ENCODE measurements at regions not wholly inside any gene's neighbourhood (a gene's known extent, or its start where the extent isn't known, plus 50 kb on each side); places are given as distances from the start of the nearest gene placed in this dataset.

DNA sequence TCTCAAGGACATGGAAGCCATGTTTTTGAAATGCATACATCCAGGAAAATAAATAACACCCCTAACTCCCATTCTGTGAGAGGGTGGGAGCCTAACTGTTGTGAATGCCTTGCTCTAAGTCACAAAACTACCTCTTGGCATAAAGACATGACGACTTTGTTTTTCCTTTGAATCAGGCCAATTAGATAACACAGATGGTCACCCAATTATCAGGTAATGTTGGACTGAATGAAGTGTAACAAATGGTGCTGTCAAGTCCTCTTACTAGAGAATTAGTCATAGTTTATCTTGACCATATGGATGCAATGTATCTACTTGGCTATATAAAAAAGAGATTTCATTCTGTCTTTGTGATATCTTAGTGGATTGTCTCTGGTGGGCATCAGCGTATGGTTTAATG lies 553.6 kb upstream of the ATXN8OS start:
- Mint-ChIP-seq H3K27ac (no peak overlapping the region), H3K9me3 (ENCODE audit: low read depth) (no peaks in the 10 kb centered on the region), H3K27me3 (no peaks in the 10 kb centered on the region), H3K36me3 (no peaks in the 10 kb centered on the region), H3K4me3 (no peak overlapping the region), H3K4me1 (no peaks in the 10 kb centered on the region)
- no peak for DNase-seq
- CTCF ChIA-PET, result no interaction called here
- no peak for ATAC-seq

DNA sequence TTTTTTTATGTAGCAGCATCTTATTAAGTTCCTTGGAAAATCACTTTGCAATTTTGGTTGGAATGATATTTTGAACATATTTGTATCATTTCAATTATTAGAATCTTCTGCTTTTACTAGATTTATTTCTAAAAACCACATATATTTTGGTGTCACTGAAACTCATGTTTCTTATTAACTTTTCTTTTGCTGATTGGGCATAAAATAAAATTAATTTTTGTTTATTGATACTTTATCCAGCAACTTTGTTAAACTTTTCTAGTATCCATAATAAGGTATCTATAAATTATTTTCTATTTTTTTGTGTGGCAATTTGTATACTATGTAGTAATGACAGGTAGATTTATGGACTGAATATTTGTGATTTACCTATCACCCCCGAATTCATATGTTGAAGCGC lies 556.4 kb upstream of the ATXN8OS start:
- no peaks in the 10 kb centered on the region for H3K36me3 Mint-ChIP-seq
- ATAC-seq (no peak), DNase-seq (no peak)
- no peak overlapping the region for H3K4me3 Mint-ChIP-seq
- H3K4me1 Mint-ChIP-seq, result no peaks in the 10 kb centered on the region
- no peaks in the 10 kb centered on the region for H3K27me3 Mint-ChIP-seq
- H3K9me3 Mint-ChIP-seq (ENCODE audit: low read depth), result no peaks in the 10 kb centered on the region
- CTCF ChIA-PET, result no interaction called here
- no peak overlapping the region for H3K27ac Mint-ChIP-seq

GRCh38 chr13:69547780-69548179 lies 559.8 kb upstream of the ATXN8OS start:
- Mint-ChIP-seq H3K27ac (no peak overlapping the region), H3K36me3 (no peaks in the 10 kb centered on the region), H3K4me1 (no peaks in the 10 kb centered on the region), H3K9me3 (ENCODE audit: low read depth) (no peaks in the 10 kb centered on the region), H3K4me3 (no peak overlapping the region), H3K27me3 (no peaks in the 10 kb centered on the region)
- ATAC-seq (no peak), DNase-seq (no peak)
- CTCF ChIA-PET, result no interaction called here

GRCh38 chr13:69545551-69545950 lies 562.1 kb upstream of the ATXN8OS start:
- Mint-ChIP-seq H3K27me3 (no peaks in the 10 kb centered on the region), H3K9me3 (ENCODE audit: low read depth) (no peaks in the 10 kb centered on the region), H3K4me1 (no peaks in the 10 kb centered on the region), H3K36me3 (no peaks in the 10 kb centered on the region), H3K27ac (no peak overlapping the region), H3K4me3 (no peak overlapping the region)
- ATAC-seq (no peak), DNase-seq (no peak)
- CTCF ChIA-PET, result no interaction called here

DNA sequence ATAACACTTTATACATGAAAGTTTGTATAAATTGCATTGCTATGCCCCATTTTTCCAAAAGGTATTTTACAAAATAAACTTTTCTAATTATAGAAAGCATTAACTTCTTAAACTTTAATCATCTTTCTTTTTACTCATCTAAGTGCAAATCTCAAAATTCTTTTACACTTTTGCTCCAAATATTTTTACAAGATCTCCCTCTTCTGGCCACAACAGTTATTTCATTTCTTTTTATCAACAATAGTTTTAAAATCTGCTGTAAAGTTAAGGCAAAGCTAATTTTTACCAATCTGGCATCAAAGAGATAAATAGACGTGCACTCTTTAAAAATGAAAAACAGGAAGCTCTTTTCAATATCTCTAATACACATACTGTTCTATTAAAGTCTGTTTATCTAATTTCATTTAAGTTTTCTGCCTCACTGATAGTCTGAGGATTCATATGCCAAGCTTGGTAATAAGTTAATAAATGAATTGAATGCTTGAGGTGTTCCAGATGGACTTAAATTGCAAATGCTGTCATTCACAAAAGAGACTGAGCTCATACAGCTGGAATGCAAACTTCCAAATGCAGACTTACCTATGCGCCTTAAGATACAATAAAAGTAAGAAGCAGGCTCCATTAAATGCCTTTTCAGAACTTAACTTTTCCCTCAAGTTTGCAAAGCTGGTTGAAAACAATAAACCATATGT lies 583.0 kb upstream of the ATXN8OS start:
- no peaks in the 10 kb centered on the region for H3K27me3 Mint-ChIP-seq
- no peak overlapping the region for H3K4me3 Mint-ChIP-seq
- no peak overlapping the region for H3K27ac Mint-ChIP-seq
- no peaks in the 10 kb centered on the region for H3K9me3 Mint-ChIP-seq (ENCODE audit: low read depth)
- no peaks in the 10 kb centered on the region for H3K36me3 Mint-ChIP-seq
- no peak for DNase-seq
- CTCF ChIA-PET, result no interaction called here
- ATAC-seq, result no peak
- H3K4me1 Mint-ChIP-seq, result no peaks in the 10 kb centered on the region

- Mint-ChIP-seq H3K4me3 (no peak overlapping the region), H3K27me3 (no peaks in the 10 kb centered on the region), H3K4me1 (no peaks in the 10 kb centered on the region), H3K27ac (no peak overlapping the region), H3K9me3 (ENCODE audit: low read depth) (peaks cover 2% of the 10 kb centered on the region), H3K36me3 (no peaks in the 10 kb centered on the region)
- DNase-seq (no peak), ATAC-seq (no peak)
- CTCF ChIA-PET, result no interaction called here
These were observed 610.6 kb upstream of the ATXN8OS start for GRCh38 chr13:69496981-69497380.

DNA sequence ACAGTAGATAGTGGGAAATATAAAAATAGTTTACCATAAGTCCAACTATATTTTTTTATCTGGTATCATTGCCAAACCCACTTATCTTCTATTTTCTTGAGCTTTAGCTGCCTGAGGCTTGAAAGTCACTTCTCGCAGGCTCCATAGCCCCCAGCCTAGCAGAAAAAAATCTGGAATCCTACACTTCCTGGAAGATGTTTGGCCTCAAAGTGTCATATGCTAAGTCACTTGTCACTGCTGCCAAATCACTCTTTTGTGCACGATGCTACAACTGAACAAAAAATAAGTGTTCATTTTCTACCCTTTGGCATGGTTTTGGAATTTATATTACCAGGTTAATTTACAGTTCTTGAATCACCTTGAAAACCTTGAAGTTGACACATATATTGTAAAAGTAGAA lies 612.5 kb upstream of the ATXN8OS start:
- H3K36me3 Mint-ChIP-seq, result no peaks in the 10 kb centered on the region
- no peak overlapping the region for H3K27ac Mint-ChIP-seq
- H3K9me3 Mint-ChIP-seq (ENCODE audit: low read depth), result peaks cover 6% of the 10 kb centered on the region
- H3K4me1 Mint-ChIP-seq, result no peaks in the 10 kb centered on the region
- H3K27me3 Mint-ChIP-seq, result no peaks in the 10 kb centered on the region
- DNase-seq (no peak), ATAC-seq (no peak)
- CTCF ChIA-PET, result no interaction called here
- no peak overlapping the region for H3K4me3 Mint-ChIP-seq

- H3K27me3 Mint-ChIP-seq, result no peaks in the 10 kb centered on the region
- DNase-seq (no peak), ATAC-seq (no peak)
- H3K27ac Mint-ChIP-seq, result no peak overlapping the region
- peaks cover 11% of the 10 kb centered on the region for H3K9me3 Mint-ChIP-seq (ENCODE audit: low read depth)
- no peaks in the 10 kb centered on the region for H3K4me1 Mint-ChIP-seq
- CTCF ChIA-PET, result no interaction called here
- H3K4me3 Mint-ChIP-seq, result no peak overlapping the region
- H3K36me3 Mint-ChIP-seq, result no peaks in the 10 kb centered on the region
These were observed 620.0 kb upstream of the ATXN8OS start for GRCh38 chr13:69487576-69487975.

DNA sequence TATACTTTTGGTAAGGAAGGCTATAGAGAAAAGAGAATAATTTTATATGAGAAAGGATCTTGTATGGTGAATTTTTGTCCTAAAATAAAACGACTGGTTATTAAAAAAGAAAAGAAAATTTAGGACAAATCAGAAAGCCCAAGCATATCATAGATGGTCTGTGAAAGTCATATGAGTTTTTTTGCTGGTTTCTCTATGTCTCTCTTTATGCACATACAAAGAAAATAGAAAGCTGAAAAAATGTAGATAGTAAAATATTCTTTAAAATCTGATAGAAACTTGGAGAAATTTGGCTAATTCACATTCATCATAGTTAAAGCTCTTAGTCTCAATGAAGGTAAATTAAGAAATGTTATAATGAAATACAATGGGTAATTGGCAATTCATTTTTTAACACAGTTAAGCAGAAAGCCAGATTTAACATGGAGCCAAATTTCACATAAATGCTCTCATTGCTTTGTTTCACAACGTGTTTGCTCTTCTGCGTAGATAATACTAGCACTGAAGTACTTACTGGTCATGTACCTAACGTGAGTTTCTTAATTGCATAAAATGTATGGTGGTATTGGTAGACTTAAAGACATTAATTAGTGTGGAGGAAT lies 621.5 kb upstream of the ATXN8OS start:
- no peak for ATAC-seq
- CTCF ChIA-PET, result no interaction called here
- H3K36me3 Mint-ChIP-seq, result no peaks in the 10 kb centered on the region

GRCh38 chr13:69477451-69477850 lies 630.2 kb upstream of the ATXN8OS start:
- DNase-seq (no peak), ATAC-seq (no peak)
- H3K4me1 Mint-ChIP-seq, result no peaks in the 10 kb centered on the region
- no peak overlapping the region for H3K27ac Mint-ChIP-seq
- H3K9me3 Mint-ChIP-seq (ENCODE audit: low read depth), result peaks cover 5% of the 10 kb centered on the region
- CTCF ChIA-PET, result no interaction called here
- H3K4me3 Mint-ChIP-seq, result no peak overlapping the region
- H3K36me3 Mint-ChIP-seq, result no peaks in the 10 kb centered on the region
- no peaks in the 10 kb centered on the region for H3K27me3 Mint-ChIP-seq

More for the DNA sequence above, 621.5 kb upstream of the ATXN8OS start:
- Mint-ChIP-seq H3K27me3 (no peaks in the 10 kb centered on the region), H3K4me1 (no peaks in the 10 kb centered on the region), H3K27ac (no peak overlapping the region), H3K4me3 (no peak overlapping the region), H3K9me3 (ENCODE audit: low read depth) (peaks cover 12% of the 10 kb centered on the region)
- DNase-seq, result no peak

- CTCF ChIA-PET, result no interaction called here
These were observed 633.5 kb upstream of the ATXN8OS start for GRCh38 chr13:69474011-69474685.

GRCh38 chr13:69468624-69469023 lies 639.0 kb upstream of the ATXN8OS start:
- H3K27ac Mint-ChIP-seq, result no peak overlapping the region
- no peaks in the 10 kb centered on the region for H3K27me3 Mint-ChIP-seq
- no peaks in the 10 kb centered on the region for H3K4me1 Mint-ChIP-seq
- DNase-seq, result no peak
- H3K4me3 Mint-ChIP-seq, result no peak overlapping the region
- CTCF ChIA-PET, result no interaction called here
- peaks cover 8% of the 10 kb centered on the region for H3K9me3 Mint-ChIP-seq (ENCODE audit: low read depth)
- ATAC-seq, result no peak
- H3K36me3 Mint-ChIP-seq, result no peaks in the 10 kb centered on the region

More at GRCh38 chr13:69474011-69474685, 633.5 kb upstream of the ATXN8OS start:
- Mint-ChIP-seq H3K9me3 (ENCODE audit: low read depth) (peaks cover 3% of the 10 kb centered on the region), H3K4me1 (no peaks in the 10 kb centered on the region), H3K27ac (no peak overlapping the region), H3K4me3 (no peak overlapping the region), H3K36me3 (no peaks in the 10 kb centered on the region), H3K27me3 (no peaks in the 10 kb centered on the region)
- DNase-seq, result no peak
- ATAC-seq, result no peak

GRCh38 chr13:69461397-69461796 lies 646.2 kb upstream of the ATXN8OS start:
- Mint-ChIP-seq H3K36me3 (no peaks in the 10 kb centered on the region), H3K4me3 (no peak overlapping the region), H3K27me3 (no peaks in the 10 kb centered on the region), H3K27ac (no peak overlapping the region), H3K4me1 (no peaks in the 10 kb centered on the region), H3K9me3 (ENCODE audit: low read depth) (peaks cover 7% of the 10 kb centered on the region)
- CTCF ChIA-PET, result no interaction called here
- no peak for ATAC-seq
- no peak for DNase-seq

DNA sequence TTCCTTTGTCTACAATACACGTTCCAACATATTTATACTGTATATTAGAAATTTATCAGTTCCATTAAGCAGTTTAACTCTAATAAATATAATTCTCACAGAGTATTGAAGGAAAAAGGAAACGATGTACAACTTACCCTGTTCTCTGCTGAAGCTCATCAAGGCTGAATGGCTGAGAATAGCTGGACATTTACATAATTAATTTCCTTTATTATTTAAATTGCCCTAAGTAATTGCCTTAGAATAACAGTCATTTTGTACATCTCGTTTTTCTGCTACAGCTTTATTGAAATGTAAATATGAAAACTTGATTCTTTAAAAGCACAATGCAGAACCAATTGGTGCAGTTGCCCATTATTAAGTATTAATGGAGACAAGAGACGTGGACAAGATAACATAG lies 648.3 kb upstream of the ATXN8OS start:
- CTCF ChIA-PET, result no interaction called here
- no peaks in the 10 kb centered on the region for H3K27me3 Mint-ChIP-seq
- no peaks in the 10 kb centered on the region for H3K4me1 Mint-ChIP-seq
- no peak overlapping the region for H3K4me3 Mint-ChIP-seq
- H3K27ac Mint-ChIP-seq, result no peak overlapping the region
- ATAC-seq (no peak), DNase-seq (no peak)
- no peaks in the 10 kb centered on the region for H3K36me3 Mint-ChIP-seq
- H3K9me3 Mint-ChIP-seq (ENCODE audit: low read depth), result peaks cover 5% of the 10 kb centered on the region

All from activated CD8-positive, alpha-beta memory T cell treated with anti-CD3 and anti-CD28 coated beads, Interleukin-2, amount 10 ng/mL, durations not matched to agents 7 days and 5 days (primary cell).